Ishikawa (cell line): ENCODE measurements at regions not wholly inside any gene's neighbourhood (a gene's known extent, or its start where the extent isn't known, plus 50 kb on each side); places are given as distances from the start of the nearest gene placed in this dataset.

Source experiments
- CEBPB ChIP-seq: IDR thresholded peaks from 2 replicates; pipeline ENCODE4 v1.6.1; 2012
- CREB1 ChIP-seq: IDR thresholded peaks from 2 replicates; pipeline ENCODE4 v1.6.1; 2012; ENCODE audit warnings: low read depth
- EGR1 ChIP-seq: IDR thresholded peaks from 2 replicates; pipeline ENCODE4 v1.6.1; 2012
- EP300 ChIP-seq: IDR thresholded peaks from 2 replicates; pipeline ENCODE4 v1.6.1; 2012; ENCODE audit warnings: borderline replicate concordance
- FOXM1 ChIP-seq: IDR thresholded peaks from 2 replicates; pipeline ENCODE4 v1.6.1; 2012; ENCODE audit warnings: low read depth, borderline replicate concordance
- MAX ChIP-seq: IDR thresholded peaks from 2 replicates; pipeline ENCODE4 v1.6.1; 2012
- NFIC ChIP-seq: IDR thresholded peaks from 2 replicates; pipeline ENCODE4 v1.6.1; 2012
- RAD21 ChIP-seq: IDR thresholded peaks from 2 replicates; pipeline ENCODE4 v1.6.1; 2012; ENCODE audit warnings: low read depth
- REST ChIP-seq: IDR thresholded peaks from 2 replicates; pipeline ENCODE4 v1.6.1; 2012; ENCODE audit warnings: low read depth, mild to moderate bottlenecking
- TAF1 ChIP-seq: IDR thresholded peaks from 2 replicates; pipeline ENCODE4 v1.6.1; 2012; ENCODE audit warnings: low read depth, mild to moderate bottlenecking
- TCF12 ChIP-seq: IDR thresholded peaks from 2 replicates; pipeline ENCODE4 v1.6.1; 2012; ENCODE audit warnings: low read depth
- TEAD4 ChIP-seq: IDR thresholded peaks from 2 replicates; pipeline ENCODE4 v1.6.1; 2012
- YY1 ChIP-seq: IDR thresholded peaks from 2 replicates; pipeline ENCODE4 v1.6.1; 2012; ENCODE audit warnings: low read depth
- ZBTB7A ChIP-seq: IDR thresholded peaks from 2 replicates; pipeline ENCODE4 v1.6.1; 2012; ENCODE audit warnings: low read depth
- TF ChIP-seq, protein P1 (sequence below): IDR thresholded peaks from 2 replicates; pipeline ENCODE4 v1.6.1; 2012

GRCh38 chr2:38467768-38468455 is 90.8 kb upstream of the ATL2 start:
- TF ChIP-seq, protein P1, sequence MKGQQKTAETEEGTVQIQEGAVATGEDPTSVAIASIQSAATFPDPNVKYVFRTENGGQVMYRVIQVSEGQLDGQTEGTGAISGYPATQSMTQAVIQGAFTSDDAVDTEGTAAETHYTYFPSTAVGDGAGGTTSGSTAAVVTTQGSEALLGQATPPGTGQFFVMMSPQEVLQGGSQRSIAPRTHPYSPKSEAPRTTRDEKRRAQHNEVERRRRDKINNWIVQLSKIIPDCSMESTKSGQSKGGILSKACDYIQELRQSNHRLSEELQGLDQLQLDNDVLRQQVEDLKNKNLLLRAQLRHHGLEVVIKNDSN = no peak
- TF ChIP-seq ZBTB7A (no peak), TAF1 (no peak), NFIC (no peak)

DNA sequence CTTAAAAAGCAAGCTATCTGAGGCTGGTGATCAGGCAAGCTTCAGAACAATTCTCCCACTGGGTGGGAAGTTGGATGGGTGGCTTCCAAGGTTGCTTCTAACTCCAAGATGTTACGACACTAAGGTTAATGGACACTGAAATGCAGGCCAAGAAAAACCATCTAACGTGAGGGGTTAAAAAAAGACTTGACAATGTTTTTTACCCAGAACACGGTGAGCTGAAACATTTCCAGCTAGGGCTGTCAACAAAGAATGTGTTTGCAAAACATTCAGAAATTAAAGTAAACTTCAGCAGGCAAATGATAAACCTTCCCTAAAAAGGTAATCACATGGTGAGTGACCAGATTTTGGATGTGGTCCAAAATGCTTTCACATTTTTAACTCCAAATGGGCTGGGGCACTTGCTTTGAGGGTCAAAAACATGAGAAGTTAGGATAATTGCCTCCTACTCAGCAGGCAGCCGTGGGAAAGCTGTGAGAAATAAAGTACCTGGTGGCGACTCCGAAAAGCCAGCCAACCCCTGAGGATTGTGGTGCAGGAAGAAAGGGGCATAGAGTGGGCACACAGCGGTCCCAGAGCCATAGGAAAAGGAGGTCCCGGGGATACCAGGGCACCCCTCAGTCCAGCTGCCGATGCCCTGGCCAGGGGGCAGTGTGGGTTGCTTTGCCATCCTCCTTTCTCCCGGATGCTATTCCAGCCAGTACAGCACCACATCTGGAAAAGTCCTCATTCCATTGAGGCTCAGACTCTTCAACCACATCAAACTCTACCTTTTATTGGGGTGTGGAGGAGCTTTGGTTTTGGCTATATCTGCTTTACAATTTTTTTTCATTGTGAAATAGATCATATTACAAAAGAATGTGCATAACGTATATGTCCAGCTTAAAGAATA is 90.0 kb upstream of the ATL2 start:
- 0 out of 2 replicates have a peak, but pooled peaks have one; percentile 44 for TF ChIP-seq EP300
- TF ChIP-seq TEAD4 = no peak; the same call in 1 of the 2 replicates
- TF ChIP-seq ZBTB7A = peak; percentile 53; the same call in 1 of the 2 replicates
- TF ChIP-seq, protein P1 = 0 out of 2 replicates have a peak, but pooled peaks have one; percentile 12
- 0 out of 2 replicates have a peak, but pooled peaks have one; percentile 21 for TF ChIP-seq MAX
- TF ChIP-seq CEBPB = peak; percentile 8; the same call in 1 of the 2 replicates
- peak; percentile 60 for TF ChIP-seq FOXM1
- TF ChIP-seq CREB1 = no peak
- TF ChIP-seq TCF12 = peak; percentile 72
- TF ChIP-seq REST = no peak
- TF ChIP-seq RAD21 = peak; percentile 9; the same call in 1 of the 2 replicates
- TF ChIP-seq YY1 = no peak
- TF ChIP-seq TAF1 = no peak
- TF ChIP-seq NFIC = peak; percentile 86
- TF ChIP-seq EGR1 = no peak

DNA sequence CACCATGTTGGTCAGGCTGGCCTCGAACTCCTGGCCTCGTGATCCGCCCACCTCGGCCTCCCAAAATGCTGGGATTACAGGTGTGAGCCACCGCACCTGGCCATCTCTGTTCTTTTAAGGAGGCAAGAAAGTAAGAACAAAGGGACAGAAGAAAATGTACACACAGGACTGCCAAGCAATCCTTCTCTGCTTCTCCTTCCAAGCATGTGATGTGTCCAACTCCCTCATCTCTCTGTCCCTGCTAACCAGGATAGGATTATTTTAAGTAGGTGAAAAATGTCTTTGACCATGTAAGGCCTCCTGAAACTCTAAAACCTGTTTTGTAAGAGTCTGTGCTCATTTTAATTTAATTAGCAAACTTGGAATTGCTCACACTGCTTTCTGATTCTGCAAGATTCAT is 89.3 kb upstream of the ATL2 start:
- no peak for TF ChIP-seq TAF1
- no peak for TF ChIP-seq REST
- TF ChIP-seq, protein P1 = no peak
- no peak for TF ChIP-seq CREB1
- TF ChIP-seq FOXM1 = no peak
- TF ChIP-seq EP300 = no peak
- no peak for TF ChIP-seq TCF12
- no peak for TF ChIP-seq YY1
- TF ChIP-seq TEAD4 = no peak
- TF ChIP-seq RAD21 = no peak
- no peak for TF ChIP-seq EGR1
- TF ChIP-seq NFIC = no peak
- TF ChIP-seq MAX = no peak
- no peak for TF ChIP-seq CEBPB

GRCh38 chr2:38465789-38466127 is 88.7 kb upstream of the ATL2 start:
- TF ChIP-seq TAF1 (no peak), RAD21 (peak; percentile 58)

GRCh38 chr2:38464971-38465788 is 88.1 kb upstream of the ATL2 start:
- no peak for TF ChIP-seq NFIC
- no peak for TF ChIP-seq REST
- no peak for TF ChIP-seq EP300
